SK-N-MC (cell line): ENCODE measurements at regions not wholly inside any gene's neighbourhood (a gene's known extent, or its start where the extent isn't known, plus 50 kb on each side); places are given as distances from the start of the nearest gene placed in this dataset.

ENCODE experiments used
- EZH2 ChIP-seq: fragments of 200-600 bp; sonication (generic); IDR thresholded peaks from one replicate; pipeline ENCODE4 v1.6.1; 2017; ENCODE audit warnings: antibody characterized with exemption
- FOXP2 ChIP-seq: optimal IDR thresholded peaks from 2 replicates; pipeline ENCODE3; 2011; ENCODE audit warnings: mild to moderate bottlenecking, moderate library complexity; ENCODE audit not compliant: insufficient read depth; ENCODE audit errors: extremely low read length, control extremely low read depth
- POLR2AphosphoS5 ChIP-seq: IDR thresholded peaks from 2 replicates; pipeline ENCODE4 v1.6.1; 2012; ENCODE audit warnings: mild to moderate bottlenecking, low read depth, low read length, borderline replicate concordance

GRCh38 chr14:86940106-86940505, 1052.9 kb downstream of the GALC start:
- TF ChIP-seq EZH2 (no peak), POLR2AphosphoS5 (no peak), FOXP2 (no peak)
